ENCODE measurements at regions not wholly inside any gene's neighbourhood (a gene's known extent, or its start where the extent isn't known, plus 50 kb on each side); places are given as distances from the start of the nearest gene placed in this dataset.
"Not testable (repeated sequence)": the region's sequence is repeated elsewhere in the genome, so short reads cannot be mapped to it uniquely, and the experiment has no call there.

GRCh38 chr2:176826984-176827668, 385.5 kb upstream of the HNRNPA3 start:
- no peak for DNase-seq

- DNase-seq = no peak
Measured at GRCh38 chr2:176830362-176830761, 382.2 kb upstream of the HNRNPA3 start.

- DNase-seq = no peak
Measured at GRCh38 chr2:176832086-176832485, 380.5 kb upstream of the HNRNPA3 start.

- DNase-seq = no peak
Measured at GRCh38 chr2:176833671-176834070, 378.9 kb upstream of the HNRNPA3 start.

- no peak for DNase-seq
Measured at GRCh38 chr2:176834226-176834625, 378.4 kb upstream of the HNRNPA3 start.

GRCh38 chr2:176843208-176843607, 369.4 kb upstream of the HNRNPA3 start:
- DNase-seq = no peak

GRCh38 chr2:176844461-176844860, 368.1 kb upstream of the HNRNPA3 start:
- no peak for DNase-seq

- no peak for DNase-seq
Measured at GRCh38 chr2:176845718-176846117, 366.9 kb upstream of the HNRNPA3 start.

- no peak for DNase-seq
Measured at GRCh38 chr2:176847575-176847974, 365.0 kb upstream of the HNRNPA3 start.

GRCh38 chr2:176848844-176849243, 363.8 kb upstream of the HNRNPA3 start:
- no peak for DNase-seq

- no peak for DNase-seq
Measured at GRCh38 chr2:176851200-176851888, 361.2 kb upstream of the HNRNPA3 start.

GRCh38 chr2:176851889-176852483, 360.6 kb upstream of the HNRNPA3 start:
- DNase-seq = no peak

- no peak for DNase-seq
Measured at GRCh38 chr2:176852667-176853066, 359.9 kb upstream of the HNRNPA3 start.

- no peak for DNase-seq
Measured at GRCh38 chr2:176854062-176854461, 358.5 kb upstream of the HNRNPA3 start.

- no peak for DNase-seq
Measured at GRCh38 chr2:176854878-176855277, 357.7 kb upstream of the HNRNPA3 start.

- no peak for DNase-seq
Measured at GRCh38 chr2:176856683-176857082, 355.9 kb upstream of the HNRNPA3 start.

GRCh38 chr2:176865336-176865735, 347.3 kb upstream of the HNRNPA3 start:
- no peak for DNase-seq

- DNase-seq = no peak
Measured at GRCh38 chr2:176872406-176872805, 340.2 kb upstream of the HNRNPA3 start.

- no peak for DNase-seq
Measured at GRCh38 chr2:176873403-176873802, 339.2 kb upstream of the HNRNPA3 start.

GRCh38 chr2:176876493-176877103, 336.0 kb upstream of the HNRNPA3 start:
- DNase-seq = no peak

- no peak for DNase-seq
Measured at GRCh38 chr2:176879426-176879995, 333.1 kb upstream of the HNRNPA3 start.

- not testable (repeated sequence) for DNase-seq
Measured at GRCh38 chr2:176882045-176882444, 330.5 kb upstream of the HNRNPA3 start.

- no peak for DNase-seq
Measured at GRCh38 chr2:176885001-176885643, 327.5 kb upstream of the HNRNPA3 start.
